HEK293T (cell line): ENCODE measurements at regions not wholly inside any gene's neighbourhood (a gene's known extent, or its start where the extent isn't known, plus 50 kb on each side); places are given as distances from the start of the nearest gene placed in this dataset.

Experiments used
- CTCF ChIA-PET: fragments of 350-600 bp; formaldehyde crosslinking; extraction: SDS; loops from one replicate; lab custom pipeline; 2021; ENCODE audit warnings: antibody characterized with exemption, inconsistent platforms; lab: Yijun Ruan, JAX
- POLR2A ChIA-PET: fragments of 350-600 bp; formaldehyde crosslinking; extraction: SDS; loops from one replicate; lab custom pipeline; 2020; ENCODE audit warnings: antibody characterized with exemption, inconsistent platforms; lab: Yijun Ruan, JAX
- DNase-seq: peaks from one replicate; pipeline ENCODE4 v3.0.0; 2012; ENCODE audit warnings: mixed read lengths; ENCODE audit errors: extremely low spot score
- ARNT ChIP-seq: fragments of 450-650 bp; IDR thresholded peaks from 2 replicates; pipeline ENCODE4 v1.6.1; 2017; ENCODE audit warnings: mild to moderate bottlenecking
- BHLHE40 ChIP-seq: fragments of 450-650 bp; IDR thresholded peaks from 2 replicates; pipeline ENCODE4 v1.6.1; 2016; ENCODE audit warnings: mild to moderate bottlenecking, moderate library complexity, borderline replicate concordance
- CTBP1 ChIP-seq: fragments of 450-650 bp; IDR thresholded peaks from 2 replicates; pipeline ENCODE4 v1.6.1; 2016; ENCODE audit warnings: borderline replicate concordance
- ELF4 ChIP-seq: fragments of 450-650 bp; IDR thresholded peaks from 2 replicates; pipeline ENCODE4 v1.6.1; 2017; ENCODE audit warnings: antibody characterized with exemption
- FOXA1 ChIP-seq: fragments of 450-650 bp; IDR thresholded peaks from 2 replicates; pipeline ENCODE4 v1.6.1; 2016; ENCODE audit warnings: mild to moderate bottlenecking
- FOXK2 ChIP-seq: fragments of 450-650 bp; IDR thresholded peaks from 2 replicates; pipeline ENCODE4 v1.6.1; 2016; ENCODE audit warnings: mild to moderate bottlenecking
- FOXM1 ChIP-seq: fragments of 450-650 bp; IDR thresholded peaks from 2 replicates; pipeline ENCODE4 v1.6.1; 2017; ENCODE audit warnings: mild to moderate bottlenecking, borderline replicate concordance
- HDGF ChIP-seq: fragments of 450-650 bp; IDR thresholded peaks from 2 replicates; pipeline ENCODE4 v1.6.1; 2017; ENCODE audit warnings: antibody characterized with exemption, borderline replicate concordance
- L3MBTL2 ChIP-seq: fragments of 450-650 bp; conservative IDR thresholded peaks from 2 replicates; pipeline ENCODE4 v1.6.1; 2016; ENCODE audit warnings: mild to moderate bottlenecking
- LEF1 ChIP-seq: fragments of 450-650 bp; IDR thresholded peaks from 2 replicates; pipeline ENCODE4 v1.6.1; 2017; ENCODE audit warnings: mild to moderate bottlenecking, borderline replicate concordance
- NFRKB ChIP-seq: fragments of 450-650 bp; IDR thresholded peaks from 2 replicates; pipeline ENCODE4 v1.6.1; 2016; ENCODE audit warnings: mild to moderate bottlenecking, moderate library complexity
- SP1 ChIP-seq: fragments of 450-650 bp; IDR thresholded peaks from 2 replicates; pipeline ENCODE4 v1.6.1; 2017
- SUZ12 ChIP-seq: fragments of 450-650 bp; IDR thresholded peaks from 2 replicates; pipeline ENCODE4 v1.6.1; 2016; ENCODE audit warnings: mild to moderate bottlenecking
- TARDBP ChIP-seq: fragments of 450-650 bp; IDR thresholded peaks from 2 replicates; pipeline ENCODE4 v1.6.1; 2016
- ZNF384 ChIP-seq: fragments of 450-650 bp; IDR thresholded peaks from 2 replicates; pipeline ENCODE4 v1.6.1; 2016
- TF ChIP-seq, protein P1 (sequence below): fragments of 450-650 bp; IDR thresholded peaks from 2 replicates; pipeline ENCODE4 v1.6.1; 2016

DNA sequence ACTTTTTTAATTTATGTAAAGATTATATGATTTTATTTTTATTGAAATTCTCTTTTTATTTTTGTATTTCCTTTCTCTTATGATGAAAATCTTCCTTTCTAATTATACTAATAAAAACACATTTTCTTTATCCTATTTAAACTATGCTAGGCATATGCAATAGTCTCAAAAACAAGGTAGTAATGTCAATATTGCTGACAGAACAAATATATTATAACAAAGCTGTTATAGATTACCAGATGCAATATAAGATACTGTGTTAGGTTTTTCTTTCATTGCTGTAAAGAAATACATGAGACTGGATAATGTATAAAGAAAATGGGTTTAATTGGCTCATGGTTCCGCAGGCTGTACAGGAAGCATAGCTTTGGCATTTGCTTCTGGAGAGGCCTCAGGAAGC lies 631.2 kb upstream of the SOX11 start:
- ChIA-PET CTCF (no interaction called here), POLR2A (no interaction called here)
- TF ChIP-seq HDGF (no peak), SP1 (no peak)
- no peak for DNase-seq

DNA sequence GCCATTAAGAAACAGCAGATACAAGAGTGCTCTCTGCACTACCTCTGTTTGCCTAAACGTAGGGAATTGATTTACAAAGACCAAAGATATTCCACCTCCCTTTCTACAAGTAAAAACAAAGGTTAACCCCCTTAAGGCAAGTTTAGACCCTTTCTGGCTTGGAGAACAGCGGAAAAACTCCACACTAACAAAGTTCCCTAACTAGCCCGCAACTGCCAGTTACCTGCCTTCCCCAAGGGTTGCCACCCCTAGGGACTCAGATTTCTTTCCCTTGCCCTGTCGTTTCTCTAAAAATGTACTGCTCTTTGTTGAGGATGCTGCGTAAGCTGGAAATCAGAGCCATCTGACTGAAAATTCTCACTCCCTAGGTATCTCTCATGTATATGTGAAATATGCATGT lies 627.5 kb upstream of the SOX11 start:
- no peak for DNase-seq
- TF ChIP-seq FOXA1 (no peak), ELF4 (no peak), LEF1 (no peak), NFRKB (no peak), FOXK2 (no peak), CTBP1 (no peak), BHLHE40 (no peak), HDGF (no peak), ARNT (no peak), TARDBP (no peak), SP1 (no peak), L3MBTL2 (no peak), ZNF384 (no peak), SUZ12 (no peak), FOXM1 (no peak)
- TF ChIP-seq, protein P1, sequence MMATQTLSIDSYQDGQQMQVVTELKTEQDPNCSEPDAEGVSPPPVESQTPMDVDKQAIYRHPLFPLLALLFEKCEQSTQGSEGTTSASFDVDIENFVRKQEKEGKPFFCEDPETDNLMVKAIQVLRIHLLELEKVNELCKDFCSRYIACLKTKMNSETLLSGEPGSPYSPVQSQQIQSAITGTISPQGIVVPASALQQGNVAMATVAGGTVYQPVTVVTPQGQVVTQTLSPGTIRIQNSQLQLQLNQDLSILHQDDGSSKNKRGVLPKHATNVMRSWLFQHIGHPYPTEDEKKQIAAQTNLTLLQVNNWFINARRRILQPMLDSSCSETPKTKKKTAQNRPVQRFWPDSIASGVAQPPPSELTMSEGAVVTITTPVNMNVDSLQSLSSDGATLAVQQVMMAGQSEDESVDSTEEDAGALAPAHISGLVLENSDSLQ: no peak
- ChIA-PET CTCF (no interaction called here), POLR2A (no interaction called here)

DNA sequence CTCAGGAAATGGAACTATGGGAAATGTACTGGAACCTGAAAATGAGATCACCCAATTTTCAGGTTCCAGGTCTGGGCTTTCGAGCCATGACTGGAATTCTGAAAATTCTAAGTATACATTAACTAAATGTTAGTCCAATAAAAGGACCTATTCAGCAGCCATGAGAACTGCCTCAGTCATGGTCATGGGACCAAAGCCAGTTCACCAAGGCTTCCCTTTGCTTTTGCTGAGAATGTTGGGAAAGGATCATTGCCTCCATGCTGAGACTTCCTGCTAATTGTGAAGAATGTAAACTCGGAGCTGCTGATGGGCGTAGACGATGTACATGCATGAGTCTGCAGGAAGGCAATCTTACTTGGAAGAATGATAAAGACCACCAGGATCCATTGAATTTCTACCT lies 624.4 kb upstream of the SOX11 start:
- DNase-seq: no peak
- CTCF ChIA-PET: no interaction called here
- POLR2A ChIA-PET: no interaction called here
- TF ChIP-seq ELF4: no peak
- TF ChIP-seq, protein P1: no peak
- no peak for TF ChIP-seq SP1
- TF ChIP-seq CTBP1: no peak
- TF ChIP-seq HDGF: no peak
- no peak for TF ChIP-seq BHLHE40
- no peak for TF ChIP-seq L3MBTL2
- no peak for TF ChIP-seq FOXM1
- no peak for TF ChIP-seq SUZ12
- TF ChIP-seq ARNT: no peak
- TF ChIP-seq ZNF384: no peak

DNA sequence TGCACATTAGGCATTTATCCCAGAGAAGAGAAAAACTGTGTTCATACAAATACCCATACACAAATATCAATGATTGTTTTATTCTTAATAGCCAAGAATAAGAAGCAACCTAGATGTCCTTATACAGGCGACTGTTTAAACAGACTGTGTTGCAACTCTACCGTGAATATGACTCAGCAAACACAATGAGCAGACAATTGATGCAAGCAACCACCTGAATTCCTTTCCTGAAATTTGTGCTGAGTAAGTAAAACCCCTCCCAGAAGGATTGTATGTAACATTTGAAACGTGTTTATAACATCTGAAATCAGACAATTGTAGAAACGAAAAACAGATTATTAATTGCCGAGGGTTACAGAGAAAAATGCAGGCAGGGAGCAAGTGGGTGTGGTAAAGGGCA lies 621.9 kb upstream of the SOX11 start:
- DNase-seq: no peak
- ChIA-PET CTCF (no interaction called here), POLR2A (no interaction called here)
- TF ChIP-seq ELF4: no peak
- no peak for TF ChIP-seq LEF1
- TF ChIP-seq FOXK2: no peak
- TF ChIP-seq BHLHE40: no peak
- TF ChIP-seq TARDBP: no peak
- no peak for TF ChIP-seq ARNT
- TF ChIP-seq SUZ12: no peak
- no peak for TF ChIP-seq ZNF384
- TF ChIP-seq SP1: no peak

DNA sequence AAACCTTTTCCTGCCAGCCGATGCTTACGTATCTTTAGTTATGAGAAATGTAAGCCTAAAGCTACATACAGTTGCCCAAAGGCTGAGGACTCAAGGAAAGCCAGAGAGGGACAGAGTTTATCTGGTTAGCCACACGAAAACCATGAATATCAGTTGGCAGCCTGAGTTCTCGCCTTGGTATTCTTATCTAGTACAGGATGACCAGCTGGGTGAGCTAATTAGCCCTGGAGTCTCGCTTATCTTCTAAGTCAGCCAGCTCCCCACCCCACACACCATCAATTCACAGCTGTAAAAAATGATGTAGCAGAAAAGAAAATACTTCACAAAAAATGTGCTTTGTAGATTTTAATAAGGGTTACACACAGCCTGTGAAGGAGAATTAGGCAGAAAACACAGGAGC lies 617.5 kb upstream of the SOX11 start:
- ChIA-PET CTCF (no interaction called here), POLR2A (no interaction called here)
- TF ChIP-seq FOXM1 (no peak), NFRKB (no peak), BHLHE40 (no peak), LEF1 (no peak), SUZ12 (no peak), SP1 (no peak), ELF4 (no peak), FOXA1 (no peak), L3MBTL2 (no peak)
- TF ChIP-seq, protein P1: no peak
- DNase-seq: no peak

DNA sequence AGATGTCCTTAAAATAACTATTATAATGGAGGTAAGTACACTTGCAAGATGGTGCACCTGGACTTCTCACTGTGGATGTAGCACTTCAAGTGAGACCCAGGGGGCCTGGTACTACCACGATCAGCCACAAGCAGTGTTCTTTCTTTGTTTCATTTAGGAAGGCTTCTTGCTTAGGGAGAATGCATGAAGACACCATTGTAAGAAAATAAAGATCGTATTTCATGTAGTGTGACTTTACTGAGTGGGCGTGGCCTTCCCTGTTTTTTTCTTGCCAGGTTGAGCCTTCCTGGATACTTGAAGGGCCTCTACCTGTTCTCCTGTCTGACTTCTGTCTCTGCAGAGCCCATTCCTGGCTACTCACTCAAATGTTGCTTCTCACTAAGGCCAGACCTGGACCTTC lies 615.6 kb upstream of the SOX11 start:
- DNase-seq: no peak
- TF ChIP-seq SUZ12: no peak
- no peak for TF ChIP-seq BHLHE40
- no peak for TF ChIP-seq CTBP1
- no peak for TF ChIP-seq TARDBP
- TF ChIP-seq NFRKB: no peak
- no peak for TF ChIP-seq SP1
- no peak for TF ChIP-seq ZNF384
- TF ChIP-seq HDGF: no peak
- no peak for TF ChIP-seq FOXK2
- TF ChIP-seq, protein P1: no peak
- TF ChIP-seq FOXA1: no peak
- TF ChIP-seq ELF4: no peak
- TF ChIP-seq FOXM1: no peak
- TF ChIP-seq LEF1: no peak
- no peak for TF ChIP-seq ARNT
- TF ChIP-seq L3MBTL2: no peak
- CTCF ChIA-PET: no interaction called here
- POLR2A ChIA-PET: no interaction called here
